Liver (tissue), 8 donors: ENCODE measurements at regions not wholly inside any gene's neighbourhood (a gene's known extent, or its start where the extent isn't known, plus 50 kb on each side); places are given as distances from the start of the nearest gene placed in this dataset.

Source experiments
- DNase-seq: peaks from one replicate; pipeline ENCODE4 v3.0.0-alpha.2; 2017; ENCODE audit warnings: low spot score
- H3K27ac ChIP-seq, 2 donors: one replicate each; pipeline ENCODE4 v1.7.0; 2013; ENCODE audit warnings: inconsistent platforms in 2 of 2, low read length in 2 of 2, control low read depth in 1 of 2, low read depth in 1 of 2, mild to moderate bottlenecking in 1 of 2
- H3K27me3 ChIP-seq, 4 donors: one replicate each; pipeline versions ENCODE4 v1.6.1 to v1.7.0; 2013; ENCODE audit warnings: low read length in 3 of 4, inconsistent platforms in 1 of 4, mild to moderate bottlenecking in 1 of 4, moderate library complexity in 1 of 4; ENCODE audit not compliant: control insufficient read depth in 4 of 4, insufficient read depth in 4 of 4
- H3K36me3 ChIP-seq, 4 donors: one replicate each; pipeline versions ENCODE4 v1.6.1 to v1.7.0; 2013; ENCODE audit warnings: low read length in 3 of 4, mild to moderate bottlenecking in 3 of 4, low read depth in 1 of 4, moderate library complexity in 1 of 4; ENCODE audit not compliant: control insufficient read depth in 4 of 4, insufficient read depth in 3 of 4
- H3K4me1 ChIP-seq, 4 donors: one replicate each; pipeline versions ENCODE4 v1.6.1 to v1.7.0; 2013; ENCODE audit warnings: low read length in 3 of 4, mild to moderate bottlenecking in 3 of 4, moderate library complexity in 1 of 4; ENCODE audit not compliant: control insufficient read depth in 4 of 4, insufficient read depth in 4 of 4
- H3K4me3 ChIP-seq, 3 donors: one replicate each; pipeline versions ENCODE4 v1.6.1 to v1.7.0; 2013; ENCODE audit warnings: low read length in 3 of 3, control low read depth in 1 of 3, low read depth in 1 of 3, mild to moderate bottlenecking in 1 of 3
- H3K9ac ChIP-seq, 2 donors: one replicate each; pipeline ENCODE4 v1.7.0; 2013; ENCODE audit warnings: low read length in 2 of 2, mild to moderate bottlenecking in 2 of 2, moderate library complexity in 2 of 2, control low read depth in 1 of 2, low read depth in 1 of 2
- H3K9me3 ChIP-seq, 4 donors: one replicate each; pipeline versions ENCODE4 v1.6.1 to v1.7.0; 2013; ENCODE audit warnings: low read length in 3 of 4; ENCODE audit not compliant: control insufficient read depth in 4 of 4
- FOXA1 ChIP-seq: IDR thresholded peaks from 2 replicates; pipeline ENCODE4 v1.6.1; 2016; ENCODE audit warnings: antibody characterized with exemption
- GABPA ChIP-seq, 2 donors: IDR thresholded peaks in 1 of 2; conservative IDR thresholded peaks in 1 of 2; 2 replicates each; pipeline ENCODE4 v1.6.1; 2016; ENCODE audit warnings: antibody characterized with exemption in 2 of 2, mild to moderate bottlenecking in 1 of 2, moderate library complexity in 1 of 2
- HNF4A ChIP-seq, 2 donors: conservative IDR thresholded peaks; 2 replicates each; pipeline ENCODE4 v1.6.1; 2016; ENCODE audit warnings: antibody characterized with exemption in 2 of 2, mild to moderate bottlenecking in 2 of 2
- JUND ChIP-seq, 2 donors: IDR thresholded peaks; 2 replicates each; pipeline ENCODE4 v1.6.1; 2016; ENCODE audit warnings: antibody characterized with exemption in 2 of 2
- NR2F2 ChIP-seq: IDR thresholded peaks from 2 replicates; pipeline ENCODE4 v1.6.1; 2016; ENCODE audit warnings: antibody characterized with exemption
- RAD21 ChIP-seq, 2 donors: IDR thresholded peaks; 2 replicates each; pipeline ENCODE4 v1.6.1; 2016; ENCODE audit warnings: antibody characterized with exemption in 2 of 2, mild to moderate bottlenecking in 2 of 2
- SP1 ChIP-seq: IDR thresholded peaks from 2 replicates; pipeline ENCODE4 v1.6.1; 2018; ENCODE audit warnings: antibody characterized with exemption, mild to moderate bottlenecking
- YY1 ChIP-seq: IDR thresholded peaks from 2 replicates; pipeline ENCODE4 v1.6.1; 2016; ENCODE audit warnings: antibody characterized with exemption, mild to moderate bottlenecking
- WGBS: extraction: QIAGEN DNeasy Blood & Tissue Kit; methylation state at CpG from one replicate; pipeline ENCODE4 v1.1.7; 2013; 5-methylcytosine and 5-hydroxymethylcytosine counted together
- TF ChIP-seq, protein P1 (sequence below): IDR thresholded peaks from 2 replicates; pipeline ENCODE4 v1.6.1; 2016; ENCODE audit warnings: antibody characterized with exemption
- TF ChIP-seq, protein P2 (sequence below): IDR thresholded peaks from 2 replicates; pipeline ENCODE4 v1.6.1; 2016; ENCODE audit warnings: antibody characterized with exemption
- TF ChIP-seq, protein P3 (sequence below): IDR thresholded peaks from 2 replicates; pipeline ENCODE4 v1.6.1; 2016; ENCODE audit warnings: antibody characterized with exemption, mild to moderate bottlenecking
- TF ChIP-seq, protein P4 (sequence below): fragments of 150-350 bp; IDR thresholded peaks from 2 replicates; pipeline ENCODE4 v1.5.1; 2017; ENCODE audit warnings: improper control_type of control experiment, low read depth, low read length; ENCODE audit not compliant: missing input control
- TF ChIP-seq, protein P5 (sequence below): IDR thresholded peaks from 2 replicates; pipeline ENCODE4 v1.6.1; 2016; ENCODE audit warnings: antibody characterized with exemption
- donor health status: healthy.
- donor health status: healthy.
- donor health status: healthy.
- donor health status: healthy.
- donor health status: healthy.

DNA sequence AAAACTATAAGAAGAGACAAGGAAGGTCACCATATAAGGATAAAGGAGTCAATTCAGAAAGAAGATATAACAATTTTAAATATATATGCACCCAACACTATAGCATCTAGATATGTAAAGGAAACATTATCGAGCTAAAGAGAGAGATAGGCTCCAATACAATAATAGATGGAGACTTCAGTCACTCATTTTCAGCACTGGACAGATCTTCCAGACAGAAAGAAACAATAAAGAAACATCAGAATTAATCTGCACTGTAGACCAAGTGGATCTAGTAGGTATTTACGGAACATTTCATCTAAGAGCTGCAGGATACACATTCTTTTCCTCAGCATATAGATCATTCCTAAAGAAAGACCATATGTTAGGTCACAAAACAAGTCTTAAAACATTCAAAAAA lies 463.5 kb downstream of the KCTD16 start:
- Histone ChIP-seq H3K9me3 (peaks cover 0 to 28% (median 10%) of the 10 kb centered on the region in 4 donors), H3K27ac (no peak overlapping the region), H3K9ac (no peak overlapping the region), H3K27me3 (no peaks in the 10 kb centered on the region), H3K4me1 (no peaks in the 10 kb centered on the region), H3K4me3 (no peak overlapping the region), H3K36me3 (no peaks in the 10 kb centered on the region)
- WGBS = 73% methylated on average over 2 of the region's 2 CpGs
- TF ChIP-seq RAD21 (IDR thresholded peaks at IDR 0.05) (no peak), YY1 (no peak), JUND (IDR thresholded peaks at IDR 0.05) (no peak), NR2F2 (no peak)
- TF ChIP-seq, protein P1, sequence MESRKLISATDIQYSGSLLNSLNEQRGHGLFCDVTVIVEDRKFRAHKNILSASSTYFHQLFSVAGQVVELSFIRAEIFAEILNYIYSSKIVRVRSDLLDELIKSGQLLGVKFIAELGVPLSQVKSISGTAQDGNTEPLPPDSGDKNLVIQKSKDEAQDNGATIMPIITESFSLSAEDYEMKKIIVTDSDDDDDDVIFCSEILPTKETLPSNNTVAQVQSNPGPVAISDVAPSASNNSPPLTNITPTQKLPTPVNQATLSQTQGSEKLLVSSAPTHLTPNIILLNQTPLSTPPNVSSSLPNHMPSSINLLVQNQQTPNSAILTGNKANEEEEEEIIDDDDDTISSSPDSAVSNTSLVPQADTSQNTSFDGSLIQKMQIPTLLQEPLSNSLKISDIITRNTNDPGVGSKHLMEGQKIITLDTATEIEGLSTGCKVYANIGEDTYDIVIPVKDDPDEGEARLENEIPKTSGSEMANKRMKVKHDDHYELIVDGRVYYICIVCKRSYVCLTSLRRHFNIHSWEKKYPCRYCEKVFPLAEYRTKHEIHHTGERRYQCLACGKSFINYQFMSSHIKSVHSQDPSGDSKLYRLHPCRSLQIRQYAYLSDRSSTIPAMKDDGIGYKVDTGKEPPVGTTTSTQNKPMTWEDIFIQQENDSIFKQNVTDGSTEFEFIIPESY = no peak
- TF ChIP-seq, protein P2, sequence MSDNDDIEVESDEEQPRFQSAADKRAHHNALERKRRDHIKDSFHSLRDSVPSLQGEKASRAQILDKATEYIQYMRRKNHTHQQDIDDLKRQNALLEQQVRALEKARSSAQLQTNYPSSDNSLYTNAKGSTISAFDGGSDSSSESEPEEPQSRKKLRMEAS = no peak
- DNase-seq = no peak

DNA sequence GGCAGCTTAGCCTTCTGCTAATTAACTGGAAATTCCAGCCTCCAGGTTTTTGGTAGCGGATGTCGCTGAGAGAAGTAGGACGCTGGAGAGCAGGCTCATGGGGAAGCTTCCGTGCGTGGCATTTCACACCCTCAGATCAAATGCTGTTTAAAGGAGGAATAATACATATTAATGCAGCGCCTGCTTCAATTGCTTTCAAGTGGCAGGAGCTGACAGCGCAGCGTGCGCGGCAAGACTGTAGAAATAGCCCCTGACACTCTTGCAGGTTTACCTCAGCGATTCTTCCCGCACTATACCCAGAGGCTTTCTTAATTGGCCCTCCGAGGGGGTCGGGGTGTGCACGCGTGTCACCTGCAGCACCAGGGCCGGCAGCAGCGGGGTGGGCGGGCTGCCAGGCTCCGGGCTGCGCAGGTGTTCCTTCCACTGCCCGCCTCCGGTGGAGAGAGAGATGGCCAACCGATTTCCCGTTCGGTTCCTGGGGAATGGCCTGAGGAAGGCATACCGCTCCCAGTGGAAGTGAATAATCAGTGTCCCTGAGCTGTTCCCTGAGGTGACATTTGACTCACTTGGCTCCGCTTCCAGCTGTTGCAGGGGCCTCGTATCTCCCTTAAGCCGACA lies 427.9 kb downstream of the KCTD16 start:
- peaks cover 0 to 9% (median under 1%) of the 10 kb centered on the region in 4 donors for H3K27me3 ChIP-seq
- H3K4me1 ChIP-seq = no peaks in the 10 kb centered on the region
- no peak overlapping the region for H3K27ac ChIP-seq
- H3K9me3 ChIP-seq = peaks cover 0 to 2% (median 0%) of the 10 kb centered on the region in 4 donors
- TF ChIP-seq, protein P3, sequence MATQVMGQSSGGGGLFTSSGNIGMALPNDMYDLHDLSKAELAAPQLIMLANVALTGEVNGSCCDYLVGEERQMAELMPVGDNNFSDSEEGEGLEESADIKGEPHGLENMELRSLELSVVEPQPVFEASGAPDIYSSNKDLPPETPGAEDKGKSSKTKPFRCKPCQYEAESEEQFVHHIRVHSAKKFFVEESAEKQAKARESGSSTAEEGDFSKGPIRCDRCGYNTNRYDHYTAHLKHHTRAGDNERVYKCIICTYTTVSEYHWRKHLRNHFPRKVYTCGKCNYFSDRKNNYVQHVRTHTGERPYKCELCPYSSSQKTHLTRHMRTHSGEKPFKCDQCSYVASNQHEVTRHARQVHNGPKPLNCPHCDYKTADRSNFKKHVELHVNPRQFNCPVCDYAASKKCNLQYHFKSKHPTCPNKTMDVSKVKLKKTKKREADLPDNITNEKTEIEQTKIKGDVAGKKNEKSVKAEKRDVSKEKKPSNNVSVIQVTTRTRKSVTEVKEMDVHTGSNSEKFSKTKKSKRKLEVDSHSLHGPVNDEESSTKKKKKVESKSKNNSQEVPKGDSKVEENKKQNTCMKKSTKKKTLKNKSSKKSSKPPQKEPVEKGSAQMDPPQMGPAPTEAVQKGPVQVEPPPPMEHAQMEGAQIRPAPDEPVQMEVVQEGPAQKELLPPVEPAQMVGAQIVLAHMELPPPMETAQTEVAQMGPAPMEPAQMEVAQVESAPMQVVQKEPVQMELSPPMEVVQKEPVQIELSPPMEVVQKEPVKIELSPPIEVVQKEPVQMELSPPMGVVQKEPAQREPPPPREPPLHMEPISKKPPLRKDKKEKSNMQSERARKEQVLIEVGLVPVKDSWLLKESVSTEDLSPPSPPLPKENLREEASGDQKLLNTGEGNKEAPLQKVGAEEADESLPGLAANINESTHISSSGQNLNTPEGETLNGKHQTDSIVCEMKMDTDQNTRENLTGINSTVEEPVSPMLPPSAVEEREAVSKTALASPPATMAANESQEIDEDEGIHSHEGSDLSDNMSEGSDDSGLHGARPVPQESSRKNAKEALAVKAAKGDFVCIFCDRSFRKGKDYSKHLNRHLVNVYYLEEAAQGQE = no peak
- TF ChIP-seq NR2F2 = no peak
- no peak for TF ChIP-seq HNF4A (conservative IDR thresholded peaks at IDR 0.05)
- TF ChIP-seq YY1 = no peak
- no peak for TF ChIP-seq GABPA (IDR thresholded peaks at IDR 0.05 in 1 of 2, conservative IDR thresholded peaks at IDR 0.05 in 1 of 2)
- no peak for TF ChIP-seq SP1
- TF ChIP-seq, protein P4, sequence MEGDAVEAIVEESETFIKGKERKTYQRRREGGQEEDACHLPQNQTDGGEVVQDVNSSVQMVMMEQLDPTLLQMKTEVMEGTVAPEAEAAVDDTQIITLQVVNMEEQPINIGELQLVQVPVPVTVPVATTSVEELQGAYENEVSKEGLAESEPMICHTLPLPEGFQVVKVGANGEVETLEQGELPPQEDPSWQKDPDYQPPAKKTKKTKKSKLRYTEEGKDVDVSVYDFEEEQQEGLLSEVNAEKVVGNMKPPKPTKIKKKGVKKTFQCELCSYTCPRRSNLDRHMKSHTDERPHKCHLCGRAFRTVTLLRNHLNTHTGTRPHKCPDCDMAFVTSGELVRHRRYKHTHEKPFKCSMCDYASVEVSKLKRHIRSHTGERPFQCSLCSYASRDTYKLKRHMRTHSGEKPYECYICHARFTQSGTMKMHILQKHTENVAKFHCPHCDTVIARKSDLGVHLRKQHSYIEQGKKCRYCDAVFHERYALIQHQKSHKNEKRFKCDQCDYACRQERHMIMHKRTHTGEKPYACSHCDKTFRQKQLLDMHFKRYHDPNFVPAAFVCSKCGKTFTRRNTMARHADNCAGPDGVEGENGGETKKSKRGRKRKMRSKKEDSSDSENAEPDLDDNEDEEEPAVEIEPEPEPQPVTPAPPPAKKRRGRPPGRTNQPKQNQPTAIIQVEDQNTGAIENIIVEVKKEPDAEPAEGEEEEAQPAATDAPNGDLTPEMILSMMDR = no peak
- no peak for TF ChIP-seq FOXA1
- TF ChIP-seq, protein P5, sequence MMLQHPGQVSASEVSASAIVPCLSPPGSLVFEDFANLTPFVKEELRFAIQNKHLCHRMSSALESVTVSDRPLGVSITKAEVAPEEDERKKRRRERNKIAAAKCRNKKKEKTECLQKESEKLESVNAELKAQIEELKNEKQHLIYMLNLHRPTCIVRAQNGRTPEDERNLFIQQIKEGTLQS = no peak
- TF ChIP-seq, protein P2 = no peak
- 26% methylated on average over 30 of the region's 30 CpGs for WGBS
- DNase-seq = no peak
- H3K4me3 ChIP-seq = no peak overlapping the region
- H3K9ac ChIP-seq = no peak overlapping the region
- H3K36me3 ChIP-seq = no peaks in the 10 kb centered on the region
